Upper lobe of left lung (tissue), 4 donors: ENCODE measurements at regions not wholly inside any gene's neighbourhood (a gene's known extent, or its start where the extent isn't known, plus 50 kb on each side); places are given as distances from the start of the nearest gene placed in this dataset.

ENCODE experiments used
- CTCF ChIP-seq, 6 experiments: fragments of 450-650 bp in 4 of 6; fragments of 200-600 bp in 2 of 6; sonication (generic) in 2 of 6; IDR thresholded peaks; one replicate each; pipeline ENCODE4 v1.5.1; 2016 to 2019; ENCODE audit warnings: antibody characterized with exemption in 6 of 6
- POLR2A ChIP-seq, 4 donors: fragments of 450-650 bp; IDR thresholded peaks; one replicate each; pipeline ENCODE4 v1.5.1; 2016 to 2017; ENCODE audit warnings: antibody characterized with exemption in 4 of 4, mild to moderate bottlenecking in 2 of 4
- POLR2AphosphoS5 ChIP-seq, 2 donors: sonication (generic); formaldehyde crosslinking; IDR thresholded peaks; one replicate each; pipeline ENCODE4 v1.5.1; 2017; ENCODE audit warnings: antibody characterized with exemption in 2 of 2

DNA sequence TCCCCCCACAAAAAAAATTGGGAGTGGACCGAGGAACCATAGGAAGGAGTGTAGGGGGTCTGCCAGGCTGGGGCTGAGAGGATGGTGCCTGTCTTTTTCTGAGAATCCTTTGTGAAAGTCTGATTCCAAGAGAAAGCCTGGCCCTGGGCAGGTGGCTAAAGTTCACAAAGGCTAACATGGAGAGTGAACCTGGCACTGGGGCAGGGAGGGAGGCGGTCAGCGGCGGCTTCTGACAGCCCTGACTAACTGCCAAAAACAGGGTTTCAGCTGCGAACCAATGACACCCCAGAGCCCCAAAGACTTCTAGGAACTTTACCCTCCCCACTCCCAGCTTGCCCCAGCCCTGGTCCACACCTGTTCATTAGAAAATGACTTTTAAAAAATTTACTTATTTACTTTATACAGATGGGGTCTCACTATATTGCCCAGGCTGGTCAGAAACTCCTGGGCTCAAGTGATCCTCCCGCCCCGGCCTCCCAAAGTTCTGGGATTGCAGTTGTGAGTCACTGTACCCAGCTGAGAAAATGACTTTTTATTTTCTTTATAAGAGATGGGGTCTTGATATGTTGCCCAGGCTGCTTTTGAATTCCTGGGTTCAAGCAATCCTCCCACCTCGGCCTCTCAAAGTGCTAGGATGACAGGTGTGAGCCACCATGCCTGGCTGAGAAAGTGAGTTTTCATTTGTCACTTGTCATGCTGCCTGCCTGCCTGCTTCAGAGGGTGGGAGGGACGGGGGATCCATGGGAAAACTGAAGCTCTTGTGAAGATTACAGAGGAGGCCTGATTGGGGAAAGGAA, 61.0 kb upstream of the DUSP5 start:
- TF ChIP-seq POLR2A (IDR thresholded peaks at IDR 0.05) = no peak
- no peak for TF ChIP-seq CTCF (IDR thresholded peaks at IDR 0.05)
- TF ChIP-seq POLR2AphosphoS5 (IDR thresholded peaks at IDR 0.05) = no peak
